ENCODE measurements at regions not wholly inside any gene's neighbourhood (a gene's known extent, or its start where the extent isn't known, plus 50 kb on each side); places are given as distances from the start of the nearest gene placed in this dataset.
"Not testable (repeated sequence)": the region's sequence is repeated elsewhere in the genome, so short reads cannot be mapped to it uniquely, and the experiment has no call there.

- not testable (repeated sequence) for TF ChIP-seq HCFC1 (IDR thresholded peaks at IDR 0.05; ENCODE audit: low read depth, low read length); ZNF704 (CRISPR knock-in tag; IDR thresholded peaks at IDR 0.05; ENCODE audit: borderline replicate concordance); ZNF256 (CRISPR knock-in tag; conservative IDR thresholded peaks at IDR 0.05); NFE2L1 (CRISPR knock-in tag; IDR thresholded peaks at IDR 0.05; ENCODE audit: borderline replicate concordance); ATF2 (CRISPR knock-in tag; IDR thresholded peaks at IDR 0.05); HDAC6 (IDR thresholded peaks at IDR 0.05; ENCODE audit: low read depth, low read length); CC2D1A (CRISPR knock-in tag; IDR thresholded peaks at IDR 0.05); PHF20 (CRISPR knock-in tag; IDR thresholded peaks at IDR 0.05); YY1 (IDR thresholded peaks at IDR 0.05; ENCODE audit: insufficient read depth, insufficient replicate concordance, low read depth, low read length); EZH2 (conservative IDR thresholded peaks at IDR 0.05; ENCODE audit: low read depth, low read length); KDM5A (IDR thresholded peaks at IDR 0.05; ENCODE audit: borderline replicate concordance, low read length); ZNF780A (CRISPR knock-in tag; IDR thresholded peaks at IDR 0.05); CTCF (CRISPR knock-in tag; IDR thresholded peaks at IDR 0.05)
Measured at GRCh38 chr4:78717712-78718111, 58.4 kb upstream of the BMP2K start.

Data from HepG2 (cell line).